CD4-positive, alpha-beta T cell treated with Interleukin-4 for 4 hours (primary cell): ENCODE measurements at regions not wholly inside any gene's neighbourhood (a gene's known extent, or its start where the extent isn't known, plus 50 kb on each side); places are given as distances from the start of the nearest gene placed in this dataset.
"Not testable (repeated sequence)": the region's sequence is repeated elsewhere in the genome, so short reads cannot be mapped to it uniquely, and the experiment has no call there.

Source experiments
- DNase-seq: peaks from one replicate; pipeline ENCODE4 v3.0.0-alpha.2; 2020

DNA sequence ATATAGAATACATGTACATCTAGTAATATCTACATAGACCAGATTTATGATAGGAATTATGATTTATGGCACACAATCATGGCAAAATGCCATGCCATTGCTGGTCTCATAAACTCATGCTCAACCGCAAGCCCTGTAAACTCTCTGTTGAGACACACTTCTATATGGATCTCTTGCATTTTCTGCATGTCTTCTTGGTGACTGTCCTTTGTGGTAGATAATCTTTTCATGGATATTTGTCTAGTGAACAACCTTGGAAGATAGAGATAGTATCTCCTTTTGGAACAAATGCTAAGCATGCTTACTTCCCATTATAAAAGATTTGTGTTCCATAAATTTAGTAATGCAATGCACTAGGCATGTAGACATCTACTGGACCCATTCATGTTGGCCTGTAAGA, 328.0 kb downstream of the NAF1 start:
- DNase-seq, result no peak

DNA sequence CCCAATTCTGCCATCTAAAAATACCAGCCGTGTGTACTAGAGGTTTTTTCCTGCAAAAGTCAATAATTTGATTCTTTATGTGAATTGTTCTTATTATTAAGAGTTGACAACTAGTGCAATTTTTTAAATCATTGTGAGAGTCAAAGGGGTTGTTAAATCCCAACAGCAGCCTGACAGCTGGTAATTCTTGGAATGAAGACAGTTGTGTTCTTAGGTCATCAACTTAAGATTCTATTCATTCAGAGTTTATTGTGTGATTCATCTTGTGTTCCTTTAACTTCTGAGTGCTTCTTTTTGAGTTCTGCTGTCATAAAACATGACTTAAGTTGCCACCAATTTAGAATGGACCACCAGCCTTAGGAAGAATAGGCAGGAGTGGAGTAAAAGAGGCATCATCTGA, 329.0 kb downstream of the NAF1 start:
- DNase-seq, result no peak

DNA sequence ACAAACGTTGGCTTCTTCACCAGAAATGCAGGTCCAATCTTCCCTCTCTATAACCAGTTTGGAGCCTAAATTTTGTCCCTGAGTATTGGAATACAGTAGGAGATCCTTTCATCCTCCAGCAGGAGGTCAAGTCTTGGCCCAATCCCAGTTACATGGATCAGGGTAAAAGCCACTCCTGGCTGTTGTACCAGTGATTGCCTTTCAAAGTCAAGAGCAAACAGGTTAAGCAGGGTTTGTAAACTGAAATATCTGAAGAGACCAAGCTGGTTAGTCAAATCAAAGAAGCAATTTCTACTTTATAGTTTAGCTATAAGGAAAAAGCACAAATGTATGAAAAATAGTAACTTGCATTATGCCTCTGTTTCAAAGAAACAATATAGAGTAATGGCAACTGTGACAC, 329.4 kb downstream of the NAF1 start:
- no peak for DNase-seq

DNA sequence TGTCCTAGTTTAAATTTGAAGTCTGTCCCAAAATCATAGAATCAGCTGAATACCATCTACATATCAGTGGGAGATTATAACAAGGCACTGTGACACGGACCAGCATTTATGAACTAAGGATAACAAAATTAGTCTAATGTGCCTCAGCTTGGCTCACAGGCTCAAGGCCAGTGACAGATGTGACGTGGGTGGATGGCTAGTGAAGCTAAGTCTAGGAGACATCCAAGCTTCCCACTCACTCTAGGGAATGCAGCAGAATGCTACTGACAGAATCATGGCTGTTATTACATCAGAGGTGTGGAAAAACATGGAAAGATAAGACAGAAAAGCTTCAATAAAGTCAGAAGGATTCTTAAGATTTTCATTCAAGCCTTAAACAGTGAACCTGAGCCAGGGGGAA, 329.9 kb downstream of the NAF1 start:
- DNase-seq, result no peak

DNA sequence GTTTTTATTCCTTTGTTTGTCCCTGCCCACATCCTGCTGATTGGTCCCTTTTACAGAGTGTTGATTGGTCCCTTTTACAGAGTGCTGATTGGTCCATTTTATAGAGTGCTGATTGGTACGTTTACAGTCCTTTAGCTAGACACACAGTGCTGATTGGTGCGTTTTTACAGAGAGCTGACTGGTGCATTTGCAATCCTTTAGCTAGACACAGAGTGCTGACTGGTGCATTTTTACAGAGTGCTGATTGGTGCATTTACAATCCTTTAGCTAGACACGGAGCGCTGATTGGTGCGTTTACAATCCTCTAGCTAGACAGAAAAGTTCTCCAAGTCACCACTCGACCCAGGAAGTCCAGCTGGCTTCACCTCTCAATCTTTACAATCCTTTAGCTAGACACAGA, 330.4 kb downstream of the NAF1 start:
- not testable (repeated sequence) for DNase-seq

DNA sequence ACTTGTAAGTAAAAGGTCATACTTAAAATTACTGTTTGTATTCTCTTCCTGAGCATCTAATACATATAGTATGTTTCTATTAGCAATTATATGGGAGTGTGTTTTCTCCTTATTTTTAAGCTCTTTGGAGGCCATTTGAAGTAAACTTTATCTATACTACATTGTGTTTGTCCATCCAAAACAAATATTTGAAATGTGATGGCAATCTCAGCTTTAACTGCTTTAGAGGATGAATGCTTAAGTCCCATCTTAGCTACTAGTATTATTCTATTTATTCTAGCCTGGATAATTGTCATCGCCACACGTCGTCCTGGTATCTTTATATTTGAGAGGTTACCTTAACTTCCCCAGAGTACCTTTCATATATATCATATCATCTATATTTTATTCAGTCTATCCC, 335.8 kb downstream of the NAF1 start:
- no peak for DNase-seq

DNA sequence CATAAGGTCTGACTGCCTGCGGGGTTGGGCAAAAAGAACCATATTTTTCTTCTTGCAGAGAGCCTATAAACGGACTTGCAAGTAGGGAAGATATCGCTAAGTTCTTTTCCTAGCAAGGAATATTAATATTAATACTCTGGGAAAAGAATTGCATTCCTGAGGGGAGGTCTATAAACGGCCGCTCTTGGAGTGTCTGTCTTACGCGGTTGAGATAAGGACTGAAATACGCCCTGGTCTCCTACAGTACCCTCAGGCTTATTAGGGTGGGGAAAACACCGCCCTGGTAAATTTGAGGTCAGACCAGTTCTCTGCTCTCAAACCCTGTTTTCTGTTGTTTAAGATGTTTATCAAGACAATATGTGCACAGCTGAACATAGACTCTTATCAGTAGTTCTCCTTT, 349.3 kb downstream of the NAF1 start:
- not testable (repeated sequence) for DNase-seq

DNA sequence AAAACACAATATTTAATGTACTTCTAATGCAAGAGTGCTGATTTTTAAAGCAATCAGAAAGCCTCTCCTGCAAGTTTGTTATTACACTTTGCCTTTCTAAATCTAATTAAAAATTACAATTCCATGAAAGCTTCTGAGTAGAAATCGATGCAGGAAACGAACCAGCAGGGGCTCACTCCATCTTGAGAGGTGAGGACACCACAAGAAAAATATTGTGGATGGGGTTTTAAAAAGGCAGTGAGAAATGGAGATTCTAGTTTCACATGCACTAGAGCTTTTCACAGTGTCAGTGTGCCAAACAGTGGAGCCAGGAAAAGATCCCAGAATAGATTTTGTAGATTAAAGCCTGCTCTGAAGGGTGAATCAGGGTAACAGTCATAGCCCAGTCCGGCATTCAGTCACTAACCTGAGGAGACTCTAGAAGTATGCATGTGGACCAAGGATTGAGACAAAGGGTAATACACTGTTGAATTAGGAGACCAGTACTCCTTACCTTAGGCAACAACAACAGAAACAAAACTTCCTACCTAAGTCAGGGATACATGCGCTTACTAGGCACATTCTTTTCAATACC, 362.3 kb downstream of the NAF1 start:
- DNase-seq, result no peak

DNA sequence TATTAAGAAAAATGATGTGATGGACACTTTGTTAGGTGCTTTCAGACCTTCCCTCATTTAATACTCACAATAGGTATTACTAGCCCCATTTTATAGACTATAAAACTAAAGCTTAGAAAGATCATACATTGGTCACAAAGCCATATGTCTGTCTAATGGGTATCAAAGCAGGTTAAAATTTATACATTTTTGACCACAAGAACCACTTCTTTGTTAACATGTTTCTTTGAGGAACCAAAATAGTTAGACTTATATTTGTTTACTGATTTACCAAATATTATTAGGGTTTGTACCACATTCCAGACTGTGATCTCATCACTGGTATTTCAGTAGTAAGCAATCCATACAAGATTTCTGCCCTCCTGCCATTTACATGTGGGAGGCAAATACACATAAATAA, 363.3 kb downstream of the NAF1 start:
- DNase-seq, result no peak

DNA sequence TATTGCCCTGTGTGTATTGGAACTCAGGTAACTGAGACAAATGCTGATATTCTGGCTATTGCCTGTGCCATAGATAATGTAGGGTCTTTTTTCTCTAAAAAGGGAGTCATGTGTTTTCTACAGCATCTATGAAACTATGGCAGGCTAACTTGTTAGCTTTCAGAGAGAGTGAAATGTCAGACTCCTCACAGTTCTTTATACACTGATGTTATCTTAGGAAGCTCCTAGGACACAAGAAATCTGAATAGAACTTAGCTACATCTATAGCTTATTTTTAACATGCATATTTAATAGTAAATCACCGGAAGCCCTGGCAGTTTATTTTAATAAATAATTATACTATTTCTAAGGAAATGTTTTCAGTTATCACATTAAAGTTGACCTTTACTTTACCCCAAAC, 369.6 kb downstream of the NAF1 start:
- DNase-seq, result no peak

DNA sequence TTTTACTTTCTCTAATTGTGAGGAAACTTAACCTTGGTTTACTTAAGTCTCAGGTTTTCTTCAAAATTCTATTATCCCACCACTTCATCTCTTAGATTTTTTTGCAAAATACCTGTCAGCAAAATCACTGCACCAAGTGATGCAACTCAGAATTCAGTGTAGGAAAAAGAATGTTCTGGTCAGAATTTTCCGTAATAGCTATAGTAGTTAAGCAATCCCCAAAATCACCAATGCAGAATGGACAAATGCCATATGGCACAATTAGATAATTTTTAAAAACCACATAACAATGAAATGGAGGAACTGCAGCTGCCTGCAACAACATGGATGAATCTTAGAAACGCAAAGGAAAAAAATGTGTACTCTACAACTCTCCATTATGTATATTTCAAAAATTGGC, 373.1 kb downstream of the NAF1 start:
- DNase-seq, result no peak

DNA sequence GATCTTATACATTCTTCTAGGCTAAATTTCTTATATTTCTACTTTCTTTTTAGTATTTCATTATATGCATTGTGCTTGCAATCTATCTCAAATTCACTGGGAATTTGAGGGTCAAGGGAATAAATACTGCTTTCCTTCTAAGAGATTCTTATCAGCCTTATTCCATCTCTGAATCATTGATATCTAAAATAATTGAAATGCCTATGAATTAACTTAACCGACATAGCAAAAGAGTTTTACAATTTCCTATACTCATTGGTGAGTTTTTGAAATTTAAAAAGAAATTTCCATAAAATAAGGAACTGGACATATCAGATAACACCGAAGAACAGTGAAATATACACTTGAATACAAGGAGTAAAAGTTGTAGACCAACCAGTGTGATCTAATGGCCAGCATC, 373.7 kb downstream of the NAF1 start:
- no peak for DNase-seq

DNA sequence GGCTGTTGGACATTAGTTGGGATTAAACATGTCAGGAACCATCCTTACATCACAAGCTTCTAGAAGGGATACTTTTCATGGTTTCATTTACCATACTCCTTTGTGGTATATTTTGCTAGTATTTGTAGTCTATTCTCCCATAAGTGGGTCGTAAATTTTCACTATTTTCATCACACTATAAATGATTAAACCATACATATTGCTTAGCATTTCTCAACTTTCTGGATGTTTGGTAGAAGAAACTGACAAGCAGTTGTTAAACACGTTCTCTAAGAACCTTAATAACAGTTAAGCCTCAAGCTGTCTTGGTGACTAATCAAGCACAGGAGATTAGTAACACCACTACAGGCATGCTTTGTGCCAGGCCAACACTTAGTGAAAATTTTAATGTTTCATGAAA, 375.5 kb downstream of the NAF1 start:
- no peak for DNase-seq

DNA sequence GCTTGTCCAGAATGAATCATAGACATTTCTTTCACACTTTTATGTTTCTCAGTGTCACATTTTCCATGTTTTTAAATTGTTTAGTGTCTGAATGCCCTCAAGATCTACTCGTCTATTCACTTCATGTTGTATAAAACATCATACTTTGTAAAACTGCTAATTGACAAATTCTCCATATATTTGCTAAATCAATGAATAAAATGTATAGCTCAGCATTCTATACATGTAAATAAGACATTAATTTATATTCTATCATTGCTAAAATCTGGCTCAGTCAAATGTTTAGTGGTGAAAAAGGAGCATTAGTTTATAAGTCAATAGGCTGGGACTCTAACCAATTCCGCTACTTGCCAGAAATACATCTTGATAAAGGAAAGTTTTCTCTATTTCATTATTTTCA, 379.6 kb downstream of the NAF1 start:
- DNase-seq, result no peak

DNA sequence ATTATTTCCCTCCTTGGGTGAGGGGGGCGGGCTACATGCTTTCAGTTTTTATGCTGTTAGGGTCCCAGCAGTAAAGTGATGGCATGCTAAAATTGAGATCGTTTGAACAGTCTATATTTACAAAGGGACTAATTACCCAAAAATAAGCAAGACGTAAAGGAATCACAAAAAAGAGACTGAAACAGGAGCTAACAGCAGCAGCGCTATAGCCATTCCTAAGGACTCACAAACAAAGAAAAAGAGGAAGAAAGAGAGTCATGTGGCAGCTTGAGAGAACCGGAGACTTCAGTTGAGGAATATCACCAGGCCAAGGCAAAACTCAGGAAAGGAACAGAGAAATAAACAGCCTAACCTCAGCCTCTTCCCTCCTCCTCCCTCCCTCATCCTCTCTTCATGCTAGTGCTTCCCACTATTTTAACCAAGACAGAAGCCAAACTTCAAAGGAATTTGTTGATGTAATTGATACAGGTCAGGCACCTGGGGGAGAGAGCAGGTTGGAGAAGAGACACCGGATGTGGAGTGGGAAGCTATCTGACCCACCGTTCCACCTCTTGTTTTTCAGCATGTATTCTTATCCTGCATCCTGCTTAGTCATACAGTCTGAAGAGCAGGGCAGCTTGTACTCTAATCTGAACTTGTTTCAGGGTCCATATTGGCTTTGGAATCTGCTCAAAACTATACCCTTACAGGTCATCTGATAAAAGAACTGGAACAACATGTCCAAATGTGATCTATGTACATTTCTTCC, 383.7 kb downstream of the NAF1 start:
- DNase-seq, result no peak

DNA sequence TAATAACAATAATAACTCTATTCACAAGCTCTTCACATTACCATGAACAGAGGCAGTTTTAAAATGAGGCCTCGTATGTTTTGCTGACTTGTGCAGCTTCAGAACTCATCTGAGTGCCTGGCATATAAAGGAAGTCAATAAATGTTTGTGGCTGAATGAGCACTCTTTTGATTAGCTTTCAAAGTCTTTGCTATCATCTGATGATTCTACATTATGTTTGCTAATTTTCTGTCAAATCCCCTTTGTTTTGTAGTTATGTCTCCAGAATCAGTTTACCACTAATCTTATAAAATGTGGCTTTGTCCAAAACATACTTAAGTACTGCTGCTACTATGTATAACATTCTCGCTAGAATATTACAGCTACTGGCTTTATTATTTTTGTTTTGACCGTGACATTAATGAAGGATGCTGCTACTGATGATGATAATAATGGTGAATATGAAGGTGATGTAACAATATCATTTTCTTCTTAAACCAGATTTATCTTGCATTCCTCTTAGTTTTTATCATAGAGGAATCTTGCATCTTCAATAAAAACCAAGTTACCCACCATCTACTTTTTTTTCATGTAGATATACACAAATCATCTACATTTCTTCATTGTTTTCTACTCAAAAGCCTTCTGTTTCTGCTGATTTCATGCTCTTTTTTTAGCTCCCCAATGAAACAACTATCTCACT, 384.5 kb downstream of the NAF1 start:
- DNase-seq, result no peak

DNA sequence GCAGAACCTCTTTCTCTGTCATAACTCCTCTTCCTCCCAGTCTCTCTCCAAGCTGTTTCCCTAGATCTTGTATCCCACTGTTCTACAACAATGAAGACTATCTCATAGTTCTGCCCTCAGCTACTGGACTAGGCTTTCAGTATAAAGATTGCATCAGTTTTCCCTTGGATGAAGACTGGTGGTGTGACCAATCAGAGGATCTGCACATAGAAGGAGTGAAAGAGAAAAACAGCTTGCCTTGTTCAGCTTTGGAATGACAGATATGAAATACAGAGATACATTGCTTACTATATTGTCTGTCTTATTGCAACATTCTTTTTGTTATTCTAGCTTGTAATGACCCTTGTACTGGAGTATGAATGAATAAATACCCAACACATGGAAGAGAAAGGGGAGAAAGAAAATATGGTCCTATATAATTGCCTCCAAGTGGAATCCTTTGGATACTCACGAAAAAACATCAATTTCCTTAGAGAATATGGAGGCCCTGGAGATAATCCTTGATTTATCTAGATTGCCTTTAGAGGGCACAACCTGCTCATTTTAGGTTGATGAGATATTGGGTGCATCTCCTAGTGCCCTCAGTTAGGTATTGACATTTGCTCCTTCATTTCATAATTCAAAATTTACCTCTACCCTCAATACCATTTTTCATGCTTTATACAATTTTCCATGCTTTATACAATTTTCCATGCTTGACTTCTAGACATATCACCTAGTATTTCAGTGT, 395.8 kb downstream of the NAF1 start:
- DNase-seq, result no peak

DNA sequence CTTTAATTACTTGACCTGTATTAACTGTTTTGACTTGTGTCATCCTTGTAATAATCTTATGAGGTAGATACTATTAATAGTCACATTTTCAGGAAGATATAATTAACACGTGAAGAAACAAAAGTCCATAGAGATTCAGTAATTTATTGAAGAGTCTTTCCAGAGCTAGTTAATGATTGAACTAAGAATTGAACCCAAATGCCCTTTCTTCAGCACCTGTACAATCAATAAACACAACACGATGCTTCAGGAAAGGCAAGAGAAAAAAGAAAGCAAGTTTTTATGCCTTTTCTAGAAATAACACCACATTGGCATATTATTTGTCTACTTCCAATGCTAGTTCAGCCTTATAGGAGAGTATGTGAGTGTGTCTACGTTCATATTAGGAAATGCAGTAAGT, 399.6 kb downstream of the NAF1 start:
- no peak for DNase-seq

DNA sequence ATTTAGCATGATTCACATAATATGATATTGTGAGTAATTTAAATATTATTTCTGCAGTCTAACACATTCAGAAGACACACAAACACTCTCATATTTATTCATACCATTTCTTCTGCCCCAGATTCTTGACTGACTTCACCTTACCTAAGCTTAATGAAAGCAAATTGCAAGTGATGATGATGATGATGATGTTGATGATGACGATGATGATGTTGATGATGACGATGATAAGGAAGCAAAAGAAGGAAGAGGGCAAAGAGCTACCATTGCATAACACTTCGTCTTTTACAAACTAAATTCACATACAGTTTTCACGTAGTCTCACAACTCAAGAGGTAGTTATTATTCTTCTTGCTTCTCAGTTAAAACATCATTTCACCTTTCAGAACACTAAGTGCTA, 404.7 kb downstream of the NAF1 start:
- DNase-seq, result no peak

DNA sequence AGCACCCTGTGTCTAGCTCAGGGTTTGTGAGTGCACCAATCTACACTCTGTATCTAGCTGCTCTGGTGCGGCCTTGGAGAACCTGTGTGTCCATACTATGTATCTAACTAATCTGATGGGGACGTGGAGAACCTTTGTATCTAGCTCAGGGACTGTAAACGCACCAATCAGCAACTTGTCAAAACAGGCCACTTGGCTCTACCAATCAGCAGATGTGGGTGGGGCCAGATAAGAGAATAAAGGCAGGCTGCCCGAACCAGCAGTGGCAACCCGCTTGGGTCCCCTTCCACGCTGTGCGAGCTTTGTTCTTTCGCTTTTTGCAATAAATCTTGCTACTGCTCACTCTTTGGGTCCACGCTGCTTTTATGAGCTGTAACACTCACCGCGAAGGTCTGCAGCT, 426.5 kb downstream of the NAF1 start:
- DNase-seq, result not testable (repeated sequence)

DNA sequence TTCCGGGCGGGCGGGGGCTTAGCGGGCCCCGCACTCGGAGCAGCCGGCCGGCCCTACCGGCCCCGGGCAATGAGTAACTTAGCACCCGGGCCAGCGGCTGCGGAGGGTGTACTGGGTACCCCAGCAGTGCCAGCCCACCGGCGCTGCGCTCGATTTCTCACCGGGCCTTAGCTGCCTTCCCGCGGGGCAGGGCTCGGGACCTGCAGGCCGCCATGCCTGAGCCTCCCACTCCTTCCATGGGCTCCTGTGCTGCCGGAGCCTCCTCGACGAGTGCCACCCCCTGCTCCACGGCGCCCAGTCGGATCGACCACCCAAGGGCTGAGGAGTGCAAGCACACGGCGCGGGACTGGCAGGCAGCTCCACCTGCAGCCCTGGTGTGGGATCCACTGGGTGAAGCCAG, 427.1 kb downstream of the NAF1 start:
- not testable (repeated sequence) for DNase-seq

DNA sequence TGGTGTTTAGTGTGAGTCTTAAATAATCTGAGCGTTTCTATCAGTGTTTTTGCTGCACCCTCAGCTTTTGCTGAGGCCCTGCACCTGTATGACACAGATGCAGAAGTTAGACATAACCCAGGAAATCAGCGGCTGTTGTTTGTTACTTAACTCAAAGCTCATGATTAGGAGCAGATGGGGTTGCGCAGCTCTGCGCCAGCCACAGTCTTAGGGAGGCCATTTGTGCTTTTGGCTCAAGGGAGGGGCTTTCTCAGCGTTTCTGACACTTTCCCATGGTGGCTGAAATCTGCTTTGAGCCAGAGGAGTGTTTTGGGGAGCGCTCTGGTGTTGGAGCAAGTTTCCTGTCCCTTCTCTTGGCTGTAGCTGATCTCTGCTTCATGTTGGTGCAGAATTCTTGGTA, 433.8 kb downstream of the NAF1 start:
- DNase-seq, result no peak

DNA sequence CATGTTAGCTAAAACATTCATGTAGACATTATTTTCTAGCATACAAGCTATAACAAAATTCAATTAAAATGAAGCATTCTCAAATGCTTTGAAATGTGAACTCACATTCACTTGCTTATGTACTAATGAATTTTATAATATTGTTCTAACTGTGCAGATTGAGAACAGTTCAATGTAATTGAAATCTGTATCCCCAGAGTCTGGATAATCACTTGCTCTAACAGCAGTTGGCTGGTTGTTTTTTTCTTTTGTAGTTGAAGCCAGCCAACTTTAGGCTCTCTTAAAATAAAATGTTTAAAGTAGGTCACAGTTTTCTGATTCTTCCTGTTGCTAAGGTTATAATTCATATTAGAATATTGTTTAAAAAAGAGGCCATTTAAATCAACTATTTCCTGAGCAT, 438.9 kb downstream of the NAF1 start:
- DNase-seq, result no peak

DNA sequence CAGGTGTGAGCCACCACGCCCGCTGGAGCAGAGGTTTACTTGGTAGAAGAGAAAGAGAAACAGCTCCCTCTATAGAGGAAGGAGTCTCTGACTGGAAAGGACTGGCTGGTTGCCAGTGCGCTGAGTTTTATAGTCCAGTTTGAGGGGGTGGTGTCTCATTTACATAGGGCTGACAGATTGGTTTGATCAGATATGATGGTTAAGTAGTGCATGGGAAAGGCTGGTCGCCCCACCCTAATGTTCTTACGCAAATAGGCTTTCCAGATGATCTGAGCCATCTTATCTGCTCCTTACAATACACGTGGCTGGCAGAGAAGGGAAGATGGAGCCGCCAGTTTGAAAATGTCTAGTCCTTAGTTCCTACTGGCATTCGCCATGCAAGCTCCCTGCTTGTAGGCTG, 439.5 kb downstream of the NAF1 start:
- DNase-seq, result no peak
